HG03469 (cell line): ENCODE measurements at regions not wholly inside any gene's neighbourhood (a gene's known extent, or its start where the extent isn't known, plus 50 kb on each side); places are given as distances from the start of the nearest gene placed in this dataset.
A peak's percentile ranks its signal among the peaks of the same experiment; 100 is the strongest.

Experiments used
- ATAC-seq: cut with Tn5 transposase; IDR thresholded peaks from one replicate; pipeline ENCODE4 v1.9.1; 2021; ENCODE audit warnings: mild to moderate bottlenecking, moderate library complexity, moderate number of reproducible peaks; ENCODE audit not compliant: unreplicated experiment

GRCh38 chr1:234750922-234751627 lies 141.1 kb upstream of the IRF2BP2 start:
- ATAC-seq, result no peak

GRCh38 chr1:234748713-234749112 lies 138.7 kb upstream of the IRF2BP2 start:
- no peak for ATAC-seq

- ATAC-seq, result no peak
Measured at GRCh38 chr1:234748066-234748465, 138.1 kb upstream of the IRF2BP2 start.

- no peak for ATAC-seq
Measured at GRCh38 chr1:234746798-234747196, 136.8 kb upstream of the IRF2BP2 start.

- no peak for ATAC-seq
Measured at GRCh38 chr1:234745844-234746797, 136.1 kb upstream of the IRF2BP2 start.

GRCh38 chr1:234745276-234745675 lies 135.3 kb upstream of the IRF2BP2 start:
- no peak for ATAC-seq

- no peak for ATAC-seq
Measured at GRCh38 chr1:234743791-234744611, 134.0 kb upstream of the IRF2BP2 start.

GRCh38 chr1:234742622-234743021 lies 132.6 kb upstream of the IRF2BP2 start:
- ATAC-seq, result no peak

GRCh38 chr1:234737967-234738314 lies 128.0 kb upstream of the IRF2BP2 start:
- ATAC-seq, result no peak

GRCh38 chr1:234735916-234736315 lies 125.9 kb upstream of the IRF2BP2 start:
- ATAC-seq, result no peak

- ATAC-seq, result no peak
Measured at GRCh38 chr1:234735476-234735875, 125.5 kb upstream of the IRF2BP2 start.

- no peak for ATAC-seq
Measured at GRCh38 chr1:234734869-234735268, 124.9 kb upstream of the IRF2BP2 start.

GRCh38 chr1:234734412-234734835 lies 124.4 kb upstream of the IRF2BP2 start:
- ATAC-seq, result no peak

GRCh38 chr1:234733427-234733826 lies 123.4 kb upstream of the IRF2BP2 start:
- ATAC-seq, result no peak

GRCh38 chr1:234732671-234733390 lies 122.9 kb upstream of the IRF2BP2 start:
- ATAC-seq, result no peak

GRCh38 chr1:234732260-234732659 lies 122.3 kb upstream of the IRF2BP2 start:
- no peak for ATAC-seq

GRCh38 chr1:234731569-234732085 lies 121.6 kb upstream of the IRF2BP2 start:
- ATAC-seq, result no peak

GRCh38 chr1:234730770-234731568 lies 121.0 kb upstream of the IRF2BP2 start:
- peak; percentile 49 for ATAC-seq

- ATAC-seq, result no peak
Measured at GRCh38 chr1:234730475-234730769, 120.4 kb upstream of the IRF2BP2 start.
